Uterus (tissue), 2 donors: ENCODE measurements at regions not wholly inside any gene's neighbourhood (a gene's known extent, or its start where the extent isn't known, plus 50 kb on each side); places are given as distances from the start of the nearest gene placed in this dataset.

ENCODE experiments used
- POLR2A ChIP-seq, 2 donors: fragments of 450-650 bp; IDR thresholded peaks; one replicate each; pipeline ENCODE4 v1.6.1; 2016; ENCODE audit warnings: antibody characterized with exemption in 2 of 2, mild to moderate bottlenecking in 1 of 2, moderate library complexity in 1 of 2
- TF ChIP-seq, protein P1 (sequence below), 4 experiments: fragments of 200-600 bp in 2 of 4; fragments of 450-650 bp in 2 of 4; sonication (generic) in 2 of 4; IDR thresholded peaks; one replicate each; pipeline ENCODE4 v1.5.1; 2016 to 2019; ENCODE audit warnings: antibody characterized with exemption in 4 of 4, mild to moderate bottlenecking in 2 of 4, moderate library complexity in 1 of 4

DNA sequence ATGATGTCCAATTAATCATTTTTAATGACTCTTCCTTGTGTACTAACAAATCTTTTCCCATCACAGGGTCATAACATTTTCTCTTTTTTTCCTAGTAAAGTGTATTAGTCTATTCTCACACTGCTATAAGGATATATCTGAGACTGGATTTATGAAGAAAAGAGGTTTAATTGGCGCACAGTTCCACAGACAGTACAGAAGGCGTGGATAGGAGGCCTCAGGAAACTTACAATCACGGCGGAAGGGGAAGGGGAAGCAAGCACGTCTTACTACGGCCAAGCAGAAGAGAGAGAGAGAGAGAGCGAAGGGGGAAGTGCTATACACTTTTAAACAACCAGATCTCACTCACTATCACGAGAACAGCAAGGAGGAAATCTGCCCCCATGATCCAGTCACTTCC is 359.4 kb upstream of the NFE2L3 start:
- TF ChIP-seq, protein P1, sequence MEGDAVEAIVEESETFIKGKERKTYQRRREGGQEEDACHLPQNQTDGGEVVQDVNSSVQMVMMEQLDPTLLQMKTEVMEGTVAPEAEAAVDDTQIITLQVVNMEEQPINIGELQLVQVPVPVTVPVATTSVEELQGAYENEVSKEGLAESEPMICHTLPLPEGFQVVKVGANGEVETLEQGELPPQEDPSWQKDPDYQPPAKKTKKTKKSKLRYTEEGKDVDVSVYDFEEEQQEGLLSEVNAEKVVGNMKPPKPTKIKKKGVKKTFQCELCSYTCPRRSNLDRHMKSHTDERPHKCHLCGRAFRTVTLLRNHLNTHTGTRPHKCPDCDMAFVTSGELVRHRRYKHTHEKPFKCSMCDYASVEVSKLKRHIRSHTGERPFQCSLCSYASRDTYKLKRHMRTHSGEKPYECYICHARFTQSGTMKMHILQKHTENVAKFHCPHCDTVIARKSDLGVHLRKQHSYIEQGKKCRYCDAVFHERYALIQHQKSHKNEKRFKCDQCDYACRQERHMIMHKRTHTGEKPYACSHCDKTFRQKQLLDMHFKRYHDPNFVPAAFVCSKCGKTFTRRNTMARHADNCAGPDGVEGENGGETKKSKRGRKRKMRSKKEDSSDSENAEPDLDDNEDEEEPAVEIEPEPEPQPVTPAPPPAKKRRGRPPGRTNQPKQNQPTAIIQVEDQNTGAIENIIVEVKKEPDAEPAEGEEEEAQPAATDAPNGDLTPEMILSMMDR (IDR thresholded peaks at IDR 0.05), result no peak
- TF ChIP-seq POLR2A (IDR thresholded peaks at IDR 0.05), result no peak
